ENCODE measurements at regions not wholly inside any gene's neighbourhood (a gene's known extent, or its start where the extent isn't known, plus 50 kb on each side); places are given as distances from the start of the nearest gene placed in this dataset.

DNA sequence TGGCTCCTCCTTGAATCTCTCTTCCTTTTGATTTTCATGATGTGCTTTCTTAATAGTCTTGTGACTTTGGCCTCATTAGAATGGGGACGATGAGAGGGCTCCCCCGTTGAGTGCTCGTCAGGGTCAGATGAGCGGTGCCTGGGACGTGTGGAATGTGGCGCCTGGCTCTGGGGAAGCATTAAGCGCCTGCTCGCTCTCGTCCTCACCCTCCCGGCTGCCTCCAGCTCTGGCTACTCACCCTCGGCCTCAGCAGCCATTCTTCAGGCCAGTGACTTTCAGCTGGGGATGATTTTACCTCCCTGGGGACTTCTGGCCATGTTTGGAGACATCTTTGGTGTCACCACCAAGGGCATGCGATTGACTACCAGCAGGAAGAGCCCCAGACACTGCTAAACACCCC is 69.7 kb downstream of the RPS6KA4 start:
- H3K4me3 ChIP-seq, result no peak overlapping the region
- no peaks in the 10 kb centered on the region for H3K79me2 ChIP-seq
- TF ChIP-seq, protein P1, sequence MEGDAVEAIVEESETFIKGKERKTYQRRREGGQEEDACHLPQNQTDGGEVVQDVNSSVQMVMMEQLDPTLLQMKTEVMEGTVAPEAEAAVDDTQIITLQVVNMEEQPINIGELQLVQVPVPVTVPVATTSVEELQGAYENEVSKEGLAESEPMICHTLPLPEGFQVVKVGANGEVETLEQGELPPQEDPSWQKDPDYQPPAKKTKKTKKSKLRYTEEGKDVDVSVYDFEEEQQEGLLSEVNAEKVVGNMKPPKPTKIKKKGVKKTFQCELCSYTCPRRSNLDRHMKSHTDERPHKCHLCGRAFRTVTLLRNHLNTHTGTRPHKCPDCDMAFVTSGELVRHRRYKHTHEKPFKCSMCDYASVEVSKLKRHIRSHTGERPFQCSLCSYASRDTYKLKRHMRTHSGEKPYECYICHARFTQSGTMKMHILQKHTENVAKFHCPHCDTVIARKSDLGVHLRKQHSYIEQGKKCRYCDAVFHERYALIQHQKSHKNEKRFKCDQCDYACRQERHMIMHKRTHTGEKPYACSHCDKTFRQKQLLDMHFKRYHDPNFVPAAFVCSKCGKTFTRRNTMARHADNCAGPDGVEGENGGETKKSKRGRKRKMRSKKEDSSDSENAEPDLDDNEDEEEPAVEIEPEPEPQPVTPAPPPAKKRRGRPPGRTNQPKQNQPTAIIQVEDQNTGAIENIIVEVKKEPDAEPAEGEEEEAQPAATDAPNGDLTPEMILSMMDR (IDR thresholded peaks at IDR 0.05; ENCODE audit: poor library complexity), result no peak
- TF ChIP-seq EZH2phosphoT487 (IDR thresholded peaks at IDR 0.05; ENCODE audit: low read depth, severe bottlenecking, unreplicated experiment), result no peak
- no peak for TF ChIP-seq EZH2 (IDR thresholded peaks at IDR 0.05; ENCODE audit: borderline replicate concordance)
- H3K27ac ChIP-seq, result no peak overlapping the region
- no peaks in the 10 kb centered on the region for H3K27me3 ChIP-seq
- H2AFZ ChIP-seq, result no peak overlapping the region
- H4K20me1 ChIP-seq (ENCODE audit: insufficient read depth, poor library complexity, severe bottlenecking), result no peaks in the 10 kb centered on the region
- H3K9me3 ChIP-seq (ENCODE audit: low read depth), result no peaks in the 10 kb centered on the region
- no peak overlapping the region for H3K4me2 ChIP-seq
- 69% methylated on average over 12 of the region's 12 CpGs for WGBS (ENCODE audit: low lambda C conversion rate, missing lambda C conversion rate)
- H3K4me1 ChIP-seq (ENCODE audit: insufficient read depth), result no peaks in the 10 kb centered on the region
- no peak for DNase-seq (ENCODE audit: low spot score)
- H3K36me3 ChIP-seq (replicated peaks; ENCODE audit: insufficient read depth, low read depth), result no peaks in the 10 kb centered on the region
- no peaks in the 10 kb centered on the region for H3K9me2 ChIP-seq (replicated peaks; ENCODE audit: insufficient read depth)

GRCh38 chr11:64429970-64430369 is 71.0 kb downstream of the RPS6KA4 start:
- Histone ChIP-seq H3K27me3 (no peaks in the 10 kb centered on the region), H3K36me3 (replicated peaks; ENCODE audit: insufficient read depth, low read depth) (no peaks in the 10 kb centered on the region), H4K20me1 (ENCODE audit: insufficient read depth, poor library complexity, severe bottlenecking) (no peaks in the 10 kb centered on the region), H3K4me1 (ENCODE audit: insufficient read depth) (no peaks in the 10 kb centered on the region), H3K79me2 (no peaks in the 10 kb centered on the region), H3K4me2 (no peak overlapping the region), H3K9me2 (replicated peaks; ENCODE audit: insufficient read depth) (no peaks in the 10 kb centered on the region), H3K9me3 (ENCODE audit: low read depth) (no peaks in the 10 kb centered on the region), H3K27ac (no peak overlapping the region), H3K4me3 (no peak overlapping the region), H2AFZ (no peak overlapping the region)
- DNase-seq (ENCODE audit: low spot score), result no peak
- 92% methylated on average over 12 of the region's 12 CpGs for WGBS (ENCODE audit: low lambda C conversion rate, missing lambda C conversion rate)
- TF ChIP-seq EZH2 (IDR thresholded peaks at IDR 0.05; ENCODE audit: borderline replicate concordance) (no peak), EZH2phosphoT487 (IDR thresholded peaks at IDR 0.05; ENCODE audit: low read depth, severe bottlenecking, unreplicated experiment) (no peak)
- TF ChIP-seq, protein P1 (IDR thresholded peaks at IDR 0.05; ENCODE audit: poor library complexity), result no peak

DNA sequence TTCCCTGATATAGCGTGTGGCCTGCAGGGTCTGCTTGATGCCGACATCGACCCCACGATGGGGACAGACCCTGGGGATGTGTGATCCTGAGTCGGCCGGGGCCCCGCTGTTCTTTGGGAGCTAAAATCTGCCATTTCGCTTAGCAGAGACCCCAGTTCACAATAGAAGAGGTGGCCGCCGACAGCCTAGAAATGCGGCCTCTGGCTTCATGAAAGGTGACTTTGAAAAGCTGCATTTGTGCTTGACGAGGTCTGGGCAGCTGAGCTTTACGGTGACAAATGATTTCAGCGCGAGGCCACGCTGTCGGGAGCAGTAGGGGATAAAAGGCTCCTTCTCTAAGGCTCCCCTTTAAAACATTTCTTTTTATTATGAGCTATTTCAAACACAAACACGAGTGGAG is 71.7 kb downstream of the RPS6KA4 start:
- H3K27ac ChIP-seq, result no peak overlapping the region
- 74% methylated on average over 16 of the region's 18 CpGs for WGBS (ENCODE audit: low lambda C conversion rate, missing lambda C conversion rate)
- no peaks in the 10 kb centered on the region for H3K4me1 ChIP-seq (ENCODE audit: insufficient read depth)
- no peaks in the 10 kb centered on the region for H4K20me1 ChIP-seq (ENCODE audit: insufficient read depth, poor library complexity, severe bottlenecking)
- TF ChIP-seq EZH2phosphoT487 (IDR thresholded peaks at IDR 0.05; ENCODE audit: low read depth, severe bottlenecking, unreplicated experiment) (no peak), EZH2 (IDR thresholded peaks at IDR 0.05; ENCODE audit: borderline replicate concordance) (no peak)
- TF ChIP-seq, protein P1 (IDR thresholded peaks at IDR 0.05; ENCODE audit: poor library complexity), result no peak
- H3K9me2 ChIP-seq (replicated peaks; ENCODE audit: insufficient read depth), result no peaks in the 10 kb centered on the region
- no peaks in the 10 kb centered on the region for H3K36me3 ChIP-seq (replicated peaks; ENCODE audit: insufficient read depth, low read depth)
- H3K27me3 ChIP-seq, result no peaks in the 10 kb centered on the region
- H2AFZ ChIP-seq, result no peak overlapping the region
- no peak for DNase-seq (ENCODE audit: low spot score)
- no peaks in the 10 kb centered on the region for H3K9me3 ChIP-seq (ENCODE audit: low read depth)
- H3K79me2 ChIP-seq, result no peaks in the 10 kb centered on the region
- no peak overlapping the region for H3K4me2 ChIP-seq
- H3K4me3 ChIP-seq, result no peak overlapping the region

DNA sequence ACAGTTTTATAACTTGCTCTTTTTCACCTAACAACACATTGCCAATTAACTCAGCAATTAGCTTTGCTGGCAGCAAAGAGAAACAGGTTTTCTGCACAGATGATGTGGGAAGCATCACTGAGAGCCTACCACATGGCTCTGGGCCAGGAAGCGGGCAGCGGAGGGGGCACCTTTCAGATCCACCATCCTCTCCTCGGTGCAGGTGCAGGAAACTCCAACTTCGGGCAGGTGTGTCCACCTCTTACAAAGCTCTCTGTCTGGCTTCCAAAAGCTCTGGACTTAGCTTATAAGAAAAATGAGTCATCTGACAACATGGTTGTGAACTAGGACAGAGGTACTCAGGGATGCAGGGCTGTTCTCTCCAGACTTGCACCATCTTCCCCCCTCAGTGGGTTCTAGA is 77.0 kb downstream of the RPS6KA4 start:
- Histone ChIP-seq H4K20me1 (ENCODE audit: insufficient read depth, poor library complexity, severe bottlenecking) (no peaks in the 10 kb centered on the region), H3K4me3 (no peak overlapping the region)
- 84% methylated on average over 4 of the region's 4 CpGs for WGBS (ENCODE audit: low lambda C conversion rate, missing lambda C conversion rate)

More for the DNA sequence above, 77.0 kb downstream of the RPS6KA4 start:
- no peaks in the 10 kb centered on the region for H3K9me3 ChIP-seq (ENCODE audit: low read depth)
- no peak for DNase-seq (ENCODE audit: low spot score)
- no peaks in the 10 kb centered on the region for H3K27me3 ChIP-seq
- H3K4me1 ChIP-seq (ENCODE audit: insufficient read depth), result no peaks in the 10 kb centered on the region
- no peak overlapping the region for H3K4me2 ChIP-seq
- no peak overlapping the region for H3K27ac ChIP-seq
- no peaks in the 10 kb centered on the region for H3K79me2 ChIP-seq
- TF ChIP-seq EZH2 (IDR thresholded peaks at IDR 0.05; ENCODE audit: borderline replicate concordance) (no peak), EZH2phosphoT487 (IDR thresholded peaks at IDR 0.05; ENCODE audit: low read depth, severe bottlenecking, unreplicated experiment) (no peak)
- TF ChIP-seq, protein P1 (IDR thresholded peaks at IDR 0.05; ENCODE audit: poor library complexity), result no peak
- H3K36me3 ChIP-seq (replicated peaks; ENCODE audit: insufficient read depth, low read depth), result no peaks in the 10 kb centered on the region
- H2AFZ ChIP-seq, result no peak overlapping the region
- no peaks in the 10 kb centered on the region for H3K9me2 ChIP-seq (replicated peaks; ENCODE audit: insufficient read depth)

Measured in hepatocyte (in vitro differentiated cells).